Thyroid gland (tissue), 4 donors: ENCODE measurements at regions not wholly inside any gene's neighbourhood (a gene's known extent, or its start where the extent isn't known, plus 50 kb on each side); places are given as distances from the start of the nearest gene placed in this dataset.

ENCODE experiments used
- CTCF ChIP-seq, 6 experiments: fragments of 200-600 bp in 3 of 6; fragments of 450-650 bp in 3 of 6; sonication (generic) in 3 of 6; IDR thresholded peaks; one replicate each; pipeline ENCODE4 v1.5.1; 2016 to 2019; ENCODE audit warnings: antibody characterized with exemption in 6 of 6, mild to moderate bottlenecking in 2 of 6, inconsistent platforms in 1 of 6, moderate library complexity in 1 of 6
- POLR2A ChIP-seq, 2 donors: fragments of 450-650 bp; IDR thresholded peaks; one replicate each; pipeline ENCODE4 v1.6.1; 2017; ENCODE audit warnings: antibody characterized with exemption in 2 of 2, mild to moderate bottlenecking in 2 of 2, moderate library complexity in 1 of 2

DNA sequence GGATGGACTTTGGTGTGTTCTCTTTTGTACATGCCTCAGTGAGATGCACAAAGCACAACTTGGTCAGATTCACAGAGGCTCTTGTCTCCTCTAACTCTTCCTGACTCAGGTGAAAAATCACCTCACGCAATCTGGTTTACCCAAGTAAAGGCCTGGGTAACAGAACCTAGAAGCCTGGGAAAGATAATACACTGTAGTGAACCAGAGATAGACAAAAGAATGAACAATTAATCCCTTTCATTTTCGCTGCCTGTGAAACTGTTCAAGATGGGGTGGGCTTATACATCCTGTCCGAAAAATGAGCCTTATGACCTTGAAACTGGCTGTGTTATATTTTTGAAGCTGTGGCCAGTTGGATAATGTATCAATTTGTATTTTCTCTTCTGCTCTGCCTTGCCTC lies 678.9 kb upstream of the TEX47 start:
- TF ChIP-seq CTCF (IDR thresholded peaks at IDR 0.05): no peak
- no peak for TF ChIP-seq POLR2A (IDR thresholded peaks at IDR 0.05)
